Liver (tissue), 8 donors: ENCODE measurements at regions not wholly inside any gene's neighbourhood (a gene's known extent, or its start where the extent isn't known, plus 50 kb on each side); places are given as distances from the start of the nearest gene placed in this dataset.

Source experiments
- DNase-seq: peaks from one replicate; pipeline ENCODE4 v3.0.0-alpha.2; 2017; ENCODE audit warnings: low spot score
- H3K27ac ChIP-seq, 2 donors: one replicate each; pipeline ENCODE4 v1.7.0; 2013; ENCODE audit warnings: inconsistent platforms in 2 of 2, low read length in 2 of 2, control low read depth in 1 of 2, low read depth in 1 of 2, mild to moderate bottlenecking in 1 of 2
- H3K27me3 ChIP-seq, 4 donors: one replicate each; pipeline versions ENCODE4 v1.6.1 to v1.7.0; 2013; ENCODE audit warnings: low read length in 3 of 4, inconsistent platforms in 1 of 4, mild to moderate bottlenecking in 1 of 4, moderate library complexity in 1 of 4; ENCODE audit not compliant: control insufficient read depth in 4 of 4, insufficient read depth in 4 of 4
- H3K36me3 ChIP-seq, 4 donors: one replicate each; pipeline versions ENCODE4 v1.6.1 to v1.7.0; 2013; ENCODE audit warnings: low read length in 3 of 4, mild to moderate bottlenecking in 3 of 4, low read depth in 1 of 4, moderate library complexity in 1 of 4; ENCODE audit not compliant: control insufficient read depth in 4 of 4, insufficient read depth in 3 of 4
- H3K4me1 ChIP-seq, 4 donors: one replicate each; pipeline versions ENCODE4 v1.6.1 to v1.7.0; 2013; ENCODE audit warnings: low read length in 3 of 4, mild to moderate bottlenecking in 3 of 4, moderate library complexity in 1 of 4; ENCODE audit not compliant: control insufficient read depth in 4 of 4, insufficient read depth in 4 of 4
- H3K4me3 ChIP-seq, 3 donors: one replicate each; pipeline versions ENCODE4 v1.6.1 to v1.7.0; 2013; ENCODE audit warnings: low read length in 3 of 3, control low read depth in 1 of 3, low read depth in 1 of 3, mild to moderate bottlenecking in 1 of 3
- H3K9ac ChIP-seq, 2 donors: one replicate each; pipeline ENCODE4 v1.7.0; 2013; ENCODE audit warnings: low read length in 2 of 2, mild to moderate bottlenecking in 2 of 2, moderate library complexity in 2 of 2, control low read depth in 1 of 2, low read depth in 1 of 2
- H3K9me3 ChIP-seq, 4 donors: one replicate each; pipeline versions ENCODE4 v1.6.1 to v1.7.0; 2013; ENCODE audit warnings: low read length in 3 of 4; ENCODE audit not compliant: control insufficient read depth in 4 of 4
- FOXA1 ChIP-seq: IDR thresholded peaks from 2 replicates; pipeline ENCODE4 v1.6.1; 2016; ENCODE audit warnings: antibody characterized with exemption
- FOXA2 ChIP-seq: IDR thresholded peaks from 2 replicates; pipeline ENCODE4 v1.6.1; 2016; ENCODE audit warnings: antibody characterized with exemption
- GABPA ChIP-seq, 2 donors: IDR thresholded peaks in 1 of 2; conservative IDR thresholded peaks in 1 of 2; 2 replicates each; pipeline ENCODE4 v1.6.1; 2016; ENCODE audit warnings: antibody characterized with exemption in 2 of 2, mild to moderate bottlenecking in 1 of 2, moderate library complexity in 1 of 2
- HNF4A ChIP-seq, 2 donors: conservative IDR thresholded peaks; 2 replicates each; pipeline ENCODE4 v1.6.1; 2016; ENCODE audit warnings: antibody characterized with exemption in 2 of 2, mild to moderate bottlenecking in 2 of 2
- HNF4G ChIP-seq: IDR thresholded peaks from 2 replicates; pipeline ENCODE4 v1.6.1; 2016; ENCODE audit warnings: antibody characterized with exemption
- JUND ChIP-seq, 2 donors: IDR thresholded peaks; 2 replicates each; pipeline ENCODE4 v1.6.1; 2016; ENCODE audit warnings: antibody characterized with exemption in 2 of 2
- NR2F2 ChIP-seq: IDR thresholded peaks from 2 replicates; pipeline ENCODE4 v1.6.1; 2016; ENCODE audit warnings: antibody characterized with exemption
- RAD21 ChIP-seq, 2 donors: IDR thresholded peaks; 2 replicates each; pipeline ENCODE4 v1.6.1; 2016; ENCODE audit warnings: antibody characterized with exemption in 2 of 2, mild to moderate bottlenecking in 2 of 2
- RXRA ChIP-seq, 2 donors: IDR thresholded peaks; 2 replicates each; pipeline ENCODE4 v1.6.1; 2017 to 2018; ENCODE audit warnings: antibody characterized with exemption in 2 of 2, mild to moderate bottlenecking in 1 of 2
- SP1 ChIP-seq: IDR thresholded peaks from 2 replicates; pipeline ENCODE4 v1.6.1; 2018; ENCODE audit warnings: antibody characterized with exemption, mild to moderate bottlenecking
- TAF1 ChIP-seq: conservative IDR thresholded peaks from 2 replicates; pipeline ENCODE4 v1.6.1; 2016; ENCODE audit warnings: antibody characterized with exemption, mild to moderate bottlenecking
- YY1 ChIP-seq: IDR thresholded peaks from 2 replicates; pipeline ENCODE4 v1.6.1; 2016; ENCODE audit warnings: antibody characterized with exemption, mild to moderate bottlenecking
- WGBS: extraction: QIAGEN DNeasy Blood & Tissue Kit; methylation state at CpG from one replicate; pipeline ENCODE4 v1.1.7; 2013; 5-methylcytosine and 5-hydroxymethylcytosine counted together
- TF ChIP-seq, protein P1 (sequence below): fragments of 150-350 bp; IDR thresholded peaks from 2 replicates; pipeline ENCODE4 v1.5.1; 2017; ENCODE audit warnings: improper control_type of control experiment, low read depth, low read length; ENCODE audit not compliant: missing input control
- TF ChIP-seq, protein P2 (sequence below): IDR thresholded peaks from 2 replicates; pipeline ENCODE4 v1.6.1; 2016; ENCODE audit warnings: antibody characterized with exemption
- TF ChIP-seq, protein P3 (sequence below): IDR thresholded peaks from 2 replicates; pipeline ENCODE4 v1.6.1; 2016; ENCODE audit warnings: antibody characterized with exemption, mild to moderate bottlenecking
- donor health status: healthy.
- donor health status: healthy.
- donor health status: healthy.
- donor health status: healthy.
- donor health status: healthy.

DNA sequence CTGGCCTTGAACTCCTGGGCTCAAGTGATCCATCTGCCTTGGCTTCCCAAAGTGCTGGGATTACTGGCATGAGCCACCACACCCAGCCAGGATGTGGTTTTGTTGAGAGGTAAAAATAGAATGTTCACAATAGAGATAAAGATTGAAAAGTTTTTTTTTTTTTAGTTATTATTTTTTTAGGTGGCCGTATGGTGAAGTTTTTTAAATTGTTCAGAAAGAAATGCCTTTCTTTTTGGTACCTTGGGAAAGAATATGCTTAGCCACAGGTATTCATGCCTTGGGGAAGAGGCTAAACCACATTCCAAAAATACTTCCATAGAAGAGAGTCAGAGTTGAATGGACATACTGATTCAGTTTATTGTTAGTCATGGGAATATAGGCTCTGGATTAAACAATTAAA lies 143.4 kb downstream of the C11orf91 start:
- 51% methylated on average over 1 of the region's 1 CpG for WGBS
- no peaks in the 10 kb centered on the region for H3K9me3 ChIP-seq
- no peaks in the 10 kb centered on the region for H3K36me3 ChIP-seq
- no peak for DNase-seq
- peaks cover 0 to 3% (median 0%) of the 10 kb centered on the region in 4 donors for H3K27me3 ChIP-seq
- no peak overlapping the region for H3K9ac ChIP-seq
- no peak overlapping the region for H3K27ac ChIP-seq
- H3K4me1 ChIP-seq: no peaks in the 10 kb centered on the region
- H3K4me3 ChIP-seq: no peak overlapping the region
- TF ChIP-seq TAF1 (no peak), SP1 (no peak), HNF4G (no peak), HNF4A (conservative IDR thresholded peaks at IDR 0.05) (no peak), FOXA2 (no peak)
- TF ChIP-seq, protein P1, sequence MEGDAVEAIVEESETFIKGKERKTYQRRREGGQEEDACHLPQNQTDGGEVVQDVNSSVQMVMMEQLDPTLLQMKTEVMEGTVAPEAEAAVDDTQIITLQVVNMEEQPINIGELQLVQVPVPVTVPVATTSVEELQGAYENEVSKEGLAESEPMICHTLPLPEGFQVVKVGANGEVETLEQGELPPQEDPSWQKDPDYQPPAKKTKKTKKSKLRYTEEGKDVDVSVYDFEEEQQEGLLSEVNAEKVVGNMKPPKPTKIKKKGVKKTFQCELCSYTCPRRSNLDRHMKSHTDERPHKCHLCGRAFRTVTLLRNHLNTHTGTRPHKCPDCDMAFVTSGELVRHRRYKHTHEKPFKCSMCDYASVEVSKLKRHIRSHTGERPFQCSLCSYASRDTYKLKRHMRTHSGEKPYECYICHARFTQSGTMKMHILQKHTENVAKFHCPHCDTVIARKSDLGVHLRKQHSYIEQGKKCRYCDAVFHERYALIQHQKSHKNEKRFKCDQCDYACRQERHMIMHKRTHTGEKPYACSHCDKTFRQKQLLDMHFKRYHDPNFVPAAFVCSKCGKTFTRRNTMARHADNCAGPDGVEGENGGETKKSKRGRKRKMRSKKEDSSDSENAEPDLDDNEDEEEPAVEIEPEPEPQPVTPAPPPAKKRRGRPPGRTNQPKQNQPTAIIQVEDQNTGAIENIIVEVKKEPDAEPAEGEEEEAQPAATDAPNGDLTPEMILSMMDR: no peak

DNA sequence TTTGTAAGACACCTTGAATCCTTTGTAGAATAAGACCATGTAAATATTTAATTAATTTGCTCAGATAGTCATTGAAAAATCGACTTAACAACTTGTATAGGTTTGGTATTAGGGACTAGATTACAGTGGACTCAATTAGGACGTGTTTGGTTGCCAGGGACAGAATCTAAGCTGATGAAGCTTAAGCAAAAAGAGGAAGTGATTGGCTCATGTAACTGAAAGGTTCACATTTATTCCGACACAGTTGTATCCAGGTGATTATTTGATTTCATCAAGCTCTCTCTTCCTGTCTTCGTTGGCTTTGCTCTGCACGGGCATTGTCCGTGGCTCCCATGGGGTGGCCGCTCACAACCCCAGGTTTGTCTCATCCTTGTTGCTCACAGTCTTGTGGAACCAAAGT lies 146.4 kb downstream of the C11orf91 start:
- 88% methylated on average over 7 of the region's 7 CpGs for WGBS
- no peak overlapping the region for H3K9ac ChIP-seq

More for the DNA sequence above, 146.4 kb downstream of the C11orf91 start:
- Histone ChIP-seq H3K4me3 (no peak overlapping the region), H3K36me3 (no peaks in the 10 kb centered on the region), H3K9me3 (no peaks in the 10 kb centered on the region), H3K27ac (no peak overlapping the region), H3K27me3 (peaks cover 0 to 3% (median 0%) of the 10 kb centered on the region in 4 donors), H3K4me1 (no peaks in the 10 kb centered on the region)
- TF ChIP-seq, protein P2, sequence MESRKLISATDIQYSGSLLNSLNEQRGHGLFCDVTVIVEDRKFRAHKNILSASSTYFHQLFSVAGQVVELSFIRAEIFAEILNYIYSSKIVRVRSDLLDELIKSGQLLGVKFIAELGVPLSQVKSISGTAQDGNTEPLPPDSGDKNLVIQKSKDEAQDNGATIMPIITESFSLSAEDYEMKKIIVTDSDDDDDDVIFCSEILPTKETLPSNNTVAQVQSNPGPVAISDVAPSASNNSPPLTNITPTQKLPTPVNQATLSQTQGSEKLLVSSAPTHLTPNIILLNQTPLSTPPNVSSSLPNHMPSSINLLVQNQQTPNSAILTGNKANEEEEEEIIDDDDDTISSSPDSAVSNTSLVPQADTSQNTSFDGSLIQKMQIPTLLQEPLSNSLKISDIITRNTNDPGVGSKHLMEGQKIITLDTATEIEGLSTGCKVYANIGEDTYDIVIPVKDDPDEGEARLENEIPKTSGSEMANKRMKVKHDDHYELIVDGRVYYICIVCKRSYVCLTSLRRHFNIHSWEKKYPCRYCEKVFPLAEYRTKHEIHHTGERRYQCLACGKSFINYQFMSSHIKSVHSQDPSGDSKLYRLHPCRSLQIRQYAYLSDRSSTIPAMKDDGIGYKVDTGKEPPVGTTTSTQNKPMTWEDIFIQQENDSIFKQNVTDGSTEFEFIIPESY: no peak
- no peak for TF ChIP-seq GABPA (IDR thresholded peaks at IDR 0.05 in 1 of 2, conservative IDR thresholded peaks at IDR 0.05 in 1 of 2)
- TF ChIP-seq, protein P1: no peak
- TF ChIP-seq HNF4G: no peak
- no peak for TF ChIP-seq RAD21 (IDR thresholded peaks at IDR 0.05)
- TF ChIP-seq JUND (IDR thresholded peaks at IDR 0.05): no peak
- TF ChIP-seq, protein P3, sequence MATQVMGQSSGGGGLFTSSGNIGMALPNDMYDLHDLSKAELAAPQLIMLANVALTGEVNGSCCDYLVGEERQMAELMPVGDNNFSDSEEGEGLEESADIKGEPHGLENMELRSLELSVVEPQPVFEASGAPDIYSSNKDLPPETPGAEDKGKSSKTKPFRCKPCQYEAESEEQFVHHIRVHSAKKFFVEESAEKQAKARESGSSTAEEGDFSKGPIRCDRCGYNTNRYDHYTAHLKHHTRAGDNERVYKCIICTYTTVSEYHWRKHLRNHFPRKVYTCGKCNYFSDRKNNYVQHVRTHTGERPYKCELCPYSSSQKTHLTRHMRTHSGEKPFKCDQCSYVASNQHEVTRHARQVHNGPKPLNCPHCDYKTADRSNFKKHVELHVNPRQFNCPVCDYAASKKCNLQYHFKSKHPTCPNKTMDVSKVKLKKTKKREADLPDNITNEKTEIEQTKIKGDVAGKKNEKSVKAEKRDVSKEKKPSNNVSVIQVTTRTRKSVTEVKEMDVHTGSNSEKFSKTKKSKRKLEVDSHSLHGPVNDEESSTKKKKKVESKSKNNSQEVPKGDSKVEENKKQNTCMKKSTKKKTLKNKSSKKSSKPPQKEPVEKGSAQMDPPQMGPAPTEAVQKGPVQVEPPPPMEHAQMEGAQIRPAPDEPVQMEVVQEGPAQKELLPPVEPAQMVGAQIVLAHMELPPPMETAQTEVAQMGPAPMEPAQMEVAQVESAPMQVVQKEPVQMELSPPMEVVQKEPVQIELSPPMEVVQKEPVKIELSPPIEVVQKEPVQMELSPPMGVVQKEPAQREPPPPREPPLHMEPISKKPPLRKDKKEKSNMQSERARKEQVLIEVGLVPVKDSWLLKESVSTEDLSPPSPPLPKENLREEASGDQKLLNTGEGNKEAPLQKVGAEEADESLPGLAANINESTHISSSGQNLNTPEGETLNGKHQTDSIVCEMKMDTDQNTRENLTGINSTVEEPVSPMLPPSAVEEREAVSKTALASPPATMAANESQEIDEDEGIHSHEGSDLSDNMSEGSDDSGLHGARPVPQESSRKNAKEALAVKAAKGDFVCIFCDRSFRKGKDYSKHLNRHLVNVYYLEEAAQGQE: no peak
- TF ChIP-seq FOXA2: no peak
- TF ChIP-seq YY1: no peak
- TF ChIP-seq TAF1: no peak
- no peak for TF ChIP-seq SP1
- TF ChIP-seq NR2F2: no peak
- TF ChIP-seq RXRA (IDR thresholded peaks at IDR 0.05): no peak
- TF ChIP-seq HNF4A (conservative IDR thresholded peaks at IDR 0.05): no peak
- no peak for TF ChIP-seq FOXA1
- DNase-seq: no peak
